UCSD-AML1 (cell line): ENCODE measurements at regions not wholly inside any gene's neighbourhood (a gene's known extent, or its start where the extent isn't known, plus 50 kb on each side); places are given as distances from the start of the nearest gene placed in this dataset.
"Not testable (repeated sequence)": the region's sequence is repeated elsewhere in the genome, so short reads cannot be mapped to it uniquely, and the experiment has no call there.

Experiments
- DNase-seq: peaks from one replicate; lab custom pipeline; 2025; ENCODE audit not compliant: unreplicated experiment; lab: John Stamatoyannopoulos, UW

DNA sequence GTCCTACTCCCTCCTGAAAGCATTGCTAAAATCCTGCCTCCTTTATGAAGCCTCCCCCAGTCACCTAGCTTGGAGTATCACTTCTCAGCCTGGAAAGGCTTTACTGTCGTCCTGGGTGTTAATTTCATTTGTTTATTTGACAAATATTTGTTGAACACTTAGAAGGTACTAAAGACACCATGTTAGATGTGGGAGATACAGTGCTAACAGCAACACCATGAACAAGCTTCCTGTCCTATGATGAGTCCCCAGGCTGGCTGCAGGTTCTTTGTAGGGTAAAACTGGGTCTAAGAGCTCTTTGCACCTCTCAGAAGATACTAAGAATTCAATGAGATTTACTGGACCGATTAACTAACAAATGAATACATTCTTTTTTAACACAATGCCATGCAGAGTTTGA is 109.2 kb upstream of the TMEM170B start:
- DNase-seq = no peak

DNA sequence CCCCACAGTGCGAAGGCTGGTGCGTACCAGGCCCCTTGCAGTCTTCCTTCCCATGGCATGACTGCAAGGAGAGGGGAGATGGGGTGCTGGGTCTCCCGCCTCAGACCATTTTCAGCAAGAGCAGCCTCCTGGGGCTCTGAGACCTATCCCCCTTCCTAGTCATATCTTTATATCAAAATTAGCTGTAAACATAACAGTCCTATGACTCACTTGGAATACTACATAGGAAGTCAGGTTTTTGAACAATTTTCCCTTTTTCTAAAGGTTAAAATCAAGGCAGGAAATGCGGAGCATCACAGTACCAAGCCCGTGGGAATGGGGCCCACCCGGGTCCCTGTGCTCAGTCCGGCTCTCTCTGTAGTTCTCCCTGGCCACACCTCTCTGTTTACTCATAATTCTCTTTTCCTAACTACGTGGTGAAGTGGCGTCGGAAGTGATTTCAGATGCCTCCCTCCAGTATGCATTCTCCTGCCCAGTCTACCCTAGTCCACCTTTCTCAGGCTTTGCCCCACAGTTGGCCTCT is 109.8 kb upstream of the TMEM170B start:
- DNase-seq = no peak

DNA sequence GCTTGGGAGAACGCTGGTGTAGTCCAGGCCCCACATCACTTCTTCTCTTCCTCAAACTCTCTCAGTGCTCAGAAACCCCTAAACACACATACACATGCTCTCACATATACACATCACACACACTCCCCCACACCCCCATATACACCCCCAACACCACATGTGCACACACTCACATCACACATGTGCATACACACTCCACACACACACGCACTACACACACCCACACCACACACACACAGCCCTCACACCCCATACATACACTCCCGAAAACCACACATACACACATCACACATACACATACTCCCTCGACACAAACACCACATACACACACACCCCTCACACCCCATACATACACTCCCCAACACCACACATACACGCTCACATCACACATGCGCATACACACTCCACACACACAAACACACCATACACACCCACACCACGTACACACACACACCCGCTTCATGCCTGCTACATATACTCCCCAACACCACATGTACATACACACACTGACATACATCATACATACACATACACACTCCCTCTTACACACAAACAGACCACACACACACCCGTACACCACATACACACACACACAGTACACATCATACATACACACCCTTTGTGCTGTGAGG is 110.3 kb upstream of the TMEM170B start:
- DNase-seq = no peak

GRCh38 chr6:11426571-11426970 is 111.0 kb upstream of the TMEM170B start:
- DNase-seq = no peak

DNA sequence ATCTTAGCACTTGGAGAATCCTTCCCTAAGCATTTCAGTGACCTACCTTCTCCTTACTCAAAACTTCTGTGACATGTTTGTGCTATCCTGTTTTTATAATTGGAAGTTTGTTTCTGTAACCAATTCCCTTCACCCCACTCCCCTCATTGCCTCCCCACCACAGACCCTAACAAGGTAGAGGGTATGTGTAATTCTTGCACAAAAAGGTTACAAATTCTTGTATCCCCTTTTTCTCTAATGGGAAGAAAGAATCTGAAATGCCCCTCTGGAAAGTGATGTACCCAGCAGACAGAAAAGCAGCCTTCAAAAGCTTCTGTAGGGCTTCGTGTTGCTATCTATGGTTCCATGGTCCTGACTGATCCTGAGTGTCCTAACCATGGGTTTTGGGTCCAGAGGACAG is 111.7 kb upstream of the TMEM170B start:
- no peak for DNase-seq

DNA sequence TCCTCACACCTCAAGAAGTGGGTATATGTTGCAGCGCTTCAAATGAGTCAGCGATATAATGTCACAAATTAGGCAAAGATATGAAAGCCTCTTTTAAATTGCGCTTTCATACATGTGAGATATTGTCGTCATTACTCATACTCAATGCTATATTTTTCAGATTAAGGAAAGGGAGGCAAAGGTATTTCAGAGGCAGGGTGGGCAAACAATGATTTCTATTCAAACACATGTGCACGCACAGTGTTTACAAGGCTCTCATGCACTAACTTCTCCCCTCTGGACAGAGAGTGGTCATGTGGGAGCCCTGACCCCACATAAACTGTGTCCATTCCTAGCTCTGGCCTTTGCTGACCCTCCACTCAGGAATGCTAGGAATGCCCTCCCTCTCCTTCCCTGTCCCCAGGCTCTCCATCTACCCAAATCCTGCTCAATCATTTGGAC is 112.1 kb upstream of the TMEM170B start:
- no peak for DNase-seq

- DNase-seq = no peak
Measured at GRCh38 chr6:11424395-11425034, 113.0 kb upstream of the TMEM170B start.

DNA sequence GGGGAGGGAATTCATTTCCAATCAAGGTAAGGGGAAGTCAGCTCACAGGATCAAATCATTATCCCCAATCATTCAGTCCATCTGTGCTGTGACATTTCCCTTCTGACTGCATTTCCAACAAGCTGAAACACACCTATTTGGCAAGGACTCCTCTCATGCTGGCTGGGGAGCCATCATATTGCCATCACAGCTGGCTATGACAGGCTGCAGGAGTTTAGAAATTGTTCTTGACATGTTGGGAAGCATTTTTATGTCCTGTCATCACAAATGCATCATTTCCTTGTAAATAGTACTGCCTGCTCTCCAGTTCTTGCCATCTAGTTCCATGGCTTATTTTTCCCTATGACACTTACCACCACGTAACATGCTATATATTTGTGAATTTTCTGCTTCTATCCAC is 113.9 kb upstream of the TMEM170B start:
- no peak for DNase-seq

DNA sequence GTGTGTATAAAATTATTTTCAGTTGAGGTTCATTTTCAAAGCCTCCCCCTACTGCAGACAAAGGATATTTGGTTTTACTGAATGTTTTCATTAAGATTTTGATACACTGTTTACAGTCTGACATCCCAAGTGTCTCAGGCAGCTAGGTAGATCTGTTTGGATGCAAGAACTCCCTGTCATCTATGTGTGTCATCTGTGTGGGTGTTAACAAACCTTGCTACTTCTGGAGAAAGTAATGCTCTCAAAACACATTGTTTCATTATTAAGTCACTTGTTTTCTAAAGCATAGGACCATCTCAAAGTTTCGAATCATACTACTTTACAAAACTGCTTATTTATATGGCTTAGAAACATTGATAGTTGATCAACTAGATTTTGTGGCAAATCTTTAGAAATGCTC is 114.5 kb upstream of the TMEM170B start:
- no peak for DNase-seq

DNA sequence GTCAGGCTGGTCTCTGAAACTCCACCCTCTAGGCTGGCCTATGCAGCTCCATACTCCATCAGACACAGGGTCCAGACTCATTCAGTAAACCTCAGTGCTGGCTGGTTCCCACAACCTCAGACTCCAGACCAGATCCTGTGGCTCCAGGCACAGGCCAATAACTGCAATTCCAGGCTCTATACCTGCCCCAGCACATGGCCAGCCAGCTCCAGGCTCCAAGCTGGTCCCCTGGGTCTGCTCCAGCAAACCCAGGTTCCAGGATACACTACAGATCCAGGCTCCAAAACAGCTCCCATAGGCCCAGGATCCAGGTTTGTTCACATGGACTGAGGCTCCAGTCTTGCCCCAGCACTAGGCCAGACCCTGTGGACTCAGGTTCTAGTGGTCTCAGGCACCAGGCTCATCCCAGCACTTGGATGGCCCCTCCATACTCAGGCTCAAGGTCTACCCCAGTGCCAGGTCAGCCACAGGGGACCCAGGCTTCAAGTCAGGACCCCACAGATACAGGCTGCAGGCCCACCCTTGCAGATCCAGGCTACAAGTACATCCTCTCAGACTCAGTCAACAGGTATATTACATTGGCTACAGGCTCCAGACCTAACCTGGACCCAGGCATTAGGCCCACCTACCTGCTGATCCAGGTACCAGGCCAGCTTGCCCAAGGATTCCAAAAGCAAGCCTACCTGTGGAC is 117.6 kb upstream of the TMEM170B start:
- DNase-seq = no peak

DNA sequence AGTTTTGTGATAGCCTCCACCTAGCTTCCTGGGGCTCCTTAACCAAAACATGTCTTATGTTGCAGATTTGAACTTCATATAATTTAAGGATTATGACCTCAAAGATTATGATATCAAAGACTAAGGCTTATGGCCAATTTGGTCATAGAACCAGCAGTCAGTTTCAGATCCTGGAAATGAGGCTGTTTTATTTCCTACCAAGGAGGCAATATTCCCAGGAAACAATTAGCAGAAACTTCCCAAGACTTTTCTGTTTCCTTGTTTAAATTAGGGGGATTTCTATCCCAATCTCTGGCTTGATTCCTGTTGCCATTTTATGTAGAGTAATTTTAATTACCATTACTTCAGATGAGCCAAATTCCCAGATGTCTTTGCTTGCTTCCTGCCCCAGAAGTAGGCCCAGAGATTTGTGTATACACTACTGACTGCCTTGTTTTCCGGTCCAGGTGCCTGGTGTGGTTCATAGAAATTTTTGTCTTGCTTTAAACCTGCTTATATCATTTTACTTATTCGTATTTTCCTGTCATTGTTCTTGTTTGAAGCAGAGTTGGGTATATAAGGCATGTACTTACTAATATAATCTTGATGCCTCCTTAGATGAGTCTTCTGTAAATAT is 119.2 kb upstream of the TMEM170B start:
- no peak for DNase-seq

- DNase-seq = no peak
Measured at GRCh38 chr6:11416936-11417576, 120.5 kb upstream of the TMEM170B start.

GRCh38 chr6:11416099-11416935 is 121.2 kb upstream of the TMEM170B start:
- not testable (repeated sequence) for DNase-seq

- no peak for DNase-seq
Measured at GRCh38 chr6:11415557-11415956, 122.0 kb upstream of the TMEM170B start.

DNA sequence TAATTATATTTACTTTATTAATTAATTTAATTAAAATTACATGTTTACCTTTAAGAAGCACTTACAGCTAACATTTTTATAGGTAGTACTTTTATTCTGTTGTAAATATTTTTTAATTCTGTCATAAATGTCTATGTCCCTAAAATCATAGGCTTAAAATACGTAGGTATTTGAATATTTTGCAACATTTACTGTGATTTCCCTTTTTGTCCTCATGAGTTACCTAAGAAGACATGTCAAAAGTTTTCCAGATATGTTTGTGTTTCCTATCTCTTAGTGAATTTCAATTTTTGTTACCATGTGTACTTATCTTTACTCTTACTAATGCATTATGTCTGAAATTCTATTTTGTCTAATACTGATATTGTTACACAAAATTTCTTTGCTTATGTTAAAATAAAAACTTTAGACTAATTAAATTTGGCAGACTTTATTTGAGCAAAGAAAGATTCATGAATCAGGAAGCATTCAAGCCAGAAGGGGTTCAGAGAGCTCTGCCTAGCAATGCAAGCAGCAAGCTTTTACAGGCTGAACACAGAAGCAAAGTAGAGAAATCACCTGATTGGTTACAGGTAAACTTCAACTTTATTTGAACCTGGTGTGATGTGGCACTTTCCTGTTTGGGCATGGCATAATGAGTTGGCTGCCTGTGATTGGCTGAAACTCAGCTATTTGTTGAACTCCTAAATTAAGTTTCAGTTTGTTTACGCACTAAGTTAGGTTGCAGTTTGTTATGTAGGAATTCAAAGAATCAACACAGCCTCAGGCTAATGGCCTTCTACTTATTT is 123.2 kb upstream of the TMEM170B start:
- DNase-seq = no peak

DNA sequence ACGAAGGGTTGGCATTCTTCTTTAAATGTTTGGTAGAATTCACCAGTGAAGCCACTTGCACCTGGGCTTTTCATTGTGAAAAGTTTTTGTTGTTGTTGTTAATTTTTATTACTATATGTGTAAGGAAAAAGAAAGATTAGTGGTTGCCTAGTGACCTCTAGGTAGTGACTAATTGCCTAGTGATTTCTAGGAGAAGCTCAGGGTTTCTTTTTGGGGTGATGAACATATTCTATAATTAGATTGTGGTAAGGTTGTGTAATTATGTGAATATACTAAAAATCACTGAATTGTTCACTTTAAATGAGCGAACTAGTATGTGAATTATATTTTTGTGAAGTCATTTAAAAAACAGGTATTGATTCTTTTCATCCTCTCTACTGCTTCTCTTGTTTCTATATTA is 123.8 kb upstream of the TMEM170B start:
- no peak for DNase-seq

DNA sequence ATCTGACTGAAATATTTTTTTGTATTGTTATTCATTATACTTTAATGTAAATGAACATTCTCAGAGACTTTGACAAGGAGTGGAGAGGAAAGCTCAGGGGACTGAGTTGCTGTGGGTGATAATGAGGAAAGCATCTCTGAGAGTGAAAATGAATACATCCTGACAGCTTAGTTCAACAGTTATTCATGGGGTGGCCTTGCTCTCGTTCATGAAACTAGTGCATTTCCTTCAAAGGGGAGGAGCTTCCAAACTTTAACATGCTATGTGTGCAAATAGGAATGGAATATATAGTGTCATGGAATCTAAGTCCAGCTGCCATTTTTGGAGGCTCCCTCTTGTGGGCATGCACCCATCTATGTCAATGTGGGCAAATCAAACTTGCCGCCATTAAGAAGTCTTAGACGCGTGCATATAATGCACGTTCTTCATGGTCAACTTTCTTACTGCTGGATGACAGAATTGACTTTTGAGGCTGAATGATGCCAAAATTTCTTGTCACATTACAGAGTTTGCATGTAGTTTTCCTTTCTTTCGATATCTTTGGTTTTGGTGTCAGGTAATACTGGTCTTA is 124.3 kb upstream of the TMEM170B start:
- DNase-seq = no peak

DNA sequence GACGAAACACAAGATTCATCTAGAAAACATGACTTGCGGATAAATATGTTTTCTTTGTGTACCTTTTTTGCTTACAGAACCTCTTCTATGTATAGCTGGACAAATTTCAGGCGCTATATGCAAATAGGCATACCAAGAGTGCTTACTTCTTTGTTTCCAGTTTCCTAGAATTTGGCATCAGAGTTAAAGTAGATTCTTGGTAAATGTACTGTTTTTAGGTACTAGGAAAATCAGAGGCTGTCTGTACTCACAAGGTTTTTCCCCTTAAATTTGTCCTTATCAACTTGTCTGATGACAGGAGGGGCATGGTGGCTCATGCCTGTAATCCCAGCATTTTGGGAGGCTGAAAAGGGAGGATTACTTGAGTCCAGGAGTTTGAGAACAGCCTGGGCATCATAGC is 124.9 kb upstream of the TMEM170B start:
- DNase-seq = no peak

DNA sequence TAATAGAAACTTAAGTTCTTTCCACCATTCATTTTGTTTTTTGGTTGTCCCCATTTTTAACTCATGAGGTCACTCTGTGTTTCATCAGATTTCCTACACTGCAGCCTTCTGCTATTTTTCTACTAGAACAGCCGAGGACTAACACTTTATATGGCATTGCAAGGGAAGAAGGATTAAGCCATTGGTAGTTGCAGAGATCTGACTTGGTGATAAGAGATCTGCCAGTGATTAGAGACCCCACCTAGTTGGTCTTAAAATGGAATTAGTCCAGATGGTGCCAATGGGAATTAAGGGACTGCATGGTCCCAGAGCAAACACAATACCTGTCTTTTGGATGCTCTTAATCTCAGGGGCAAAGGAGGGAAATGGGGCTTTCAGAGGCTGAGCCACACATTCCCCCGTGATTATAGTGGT is 125.5 kb upstream of the TMEM170B start:
- DNase-seq = no peak
